PC-3 (cell line): ENCODE measurements at regions not wholly inside any gene's neighbourhood (a gene's known extent, or its start where the extent isn't known, plus 50 kb on each side); places are given as distances from the start of the nearest gene placed in this dataset.

Experiments used
- EZH2phosphoT487 ChIP-seq: fragments of 300-600 bp; sonication (generic); IDR thresholded peaks from 2 replicates; pipeline ENCODE4 v1.6.1; 2018; ENCODE audit warnings: mild to moderate bottlenecking, antibody characterized with exemption, low read length, borderline replicate concordance
- TF ChIP-seq, protein P1 (sequence below): fragments of 300-600 bp; sonication (generic); conservative IDR thresholded peaks from 2 replicates; pipeline ENCODE4 v1.5.1; 2017; ENCODE audit warnings: antibody characterized with exemption, low read depth, mild to moderate bottlenecking, low read length

DNA sequence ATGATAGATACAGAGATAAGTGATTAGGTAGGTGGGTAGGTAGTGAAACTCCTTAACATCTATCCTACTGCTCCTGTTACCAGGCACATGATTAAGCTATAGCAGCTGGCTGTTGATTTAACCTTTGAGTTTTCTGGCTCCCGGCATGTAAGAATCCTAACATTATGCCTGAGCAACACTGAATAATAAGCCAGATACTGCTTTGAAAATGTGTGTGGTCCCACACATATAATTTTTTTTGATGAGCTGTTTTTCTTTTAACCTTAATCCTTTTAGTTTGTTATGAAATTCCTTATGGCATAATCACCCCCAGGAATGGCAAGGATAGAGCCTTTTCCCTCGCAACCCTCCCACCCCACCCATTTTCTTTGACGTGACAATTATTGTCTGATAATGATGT lies 104.2 kb upstream of the NEUROD1 start:
- TF ChIP-seq, protein P1, sequence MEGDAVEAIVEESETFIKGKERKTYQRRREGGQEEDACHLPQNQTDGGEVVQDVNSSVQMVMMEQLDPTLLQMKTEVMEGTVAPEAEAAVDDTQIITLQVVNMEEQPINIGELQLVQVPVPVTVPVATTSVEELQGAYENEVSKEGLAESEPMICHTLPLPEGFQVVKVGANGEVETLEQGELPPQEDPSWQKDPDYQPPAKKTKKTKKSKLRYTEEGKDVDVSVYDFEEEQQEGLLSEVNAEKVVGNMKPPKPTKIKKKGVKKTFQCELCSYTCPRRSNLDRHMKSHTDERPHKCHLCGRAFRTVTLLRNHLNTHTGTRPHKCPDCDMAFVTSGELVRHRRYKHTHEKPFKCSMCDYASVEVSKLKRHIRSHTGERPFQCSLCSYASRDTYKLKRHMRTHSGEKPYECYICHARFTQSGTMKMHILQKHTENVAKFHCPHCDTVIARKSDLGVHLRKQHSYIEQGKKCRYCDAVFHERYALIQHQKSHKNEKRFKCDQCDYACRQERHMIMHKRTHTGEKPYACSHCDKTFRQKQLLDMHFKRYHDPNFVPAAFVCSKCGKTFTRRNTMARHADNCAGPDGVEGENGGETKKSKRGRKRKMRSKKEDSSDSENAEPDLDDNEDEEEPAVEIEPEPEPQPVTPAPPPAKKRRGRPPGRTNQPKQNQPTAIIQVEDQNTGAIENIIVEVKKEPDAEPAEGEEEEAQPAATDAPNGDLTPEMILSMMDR = no peak
- no peak for TF ChIP-seq EZH2phosphoT487
